Endothelial cell of umbilical vein (primary cell): ENCODE measurements at regions not wholly inside any gene's neighbourhood (a gene's known extent, or its start where the extent isn't known, plus 50 kb on each side); places are given as distances from the start of the nearest gene placed in this dataset.

Source experiments
- BruUV-seq: library from RNA; stranded (reverse); fragments of 400-500 nt; replicated peaks from 2 replicates; lab custom pipeline; 2021; lab: Mats Ljungman, UMichigan
- CTCF ChIA-PET: fragments of 300-600, 350-600 bp; sonication (Branson Sonifier 250); formaldehyde crosslinking; loops from one replicate; lab custom pipeline; 2021; ENCODE audit warnings: antibody characterized with exemption, inconsistent platforms; lab: Charles Lee
- POLR2A ChIA-PET: fragments of 300-600, 350-600 bp; sonication (Branson Sonifier 250); formaldehyde crosslinking; loops from one replicate; lab custom pipeline; 2021; ENCODE audit warnings: antibody characterized with exemption, inconsistent platforms; lab: Charles Lee
- DNase-seq: peaks from one replicate; pipeline ENCODE4 v3.0.0-alpha.2; 2011; ENCODE audit warnings: low read depth, low spot score
- FAIRE-seq: peaks from 2 replicates; lab custom pipeline; 2011; peaks lifted over from hg19 to GRCh38; lab: Jason Lieb, UNC
- H2AFZ ChIP-seq: 2 replicates; pipeline ENCODE4 v1.6.0; 2012; ENCODE audit warnings: low read depth, low read length, control low read depth, inconsistent platforms
- H3K27ac ChIP-seq: 2 replicates; pipeline ENCODE4 v1.5.1; 2011; ENCODE audit warnings: low read depth, mild to moderate bottlenecking, control low read depth, low read length, moderate library complexity; ENCODE audit not compliant: insufficient read depth
- H3K27me3 ChIP-seq, 2 experiments: 2 replicates each; pipeline versions ENCODE4 v1.6.0 to v1.6.1; 2011; ENCODE audit warnings: low read length in 2 of 2, mixed read lengths in 1 of 2; ENCODE audit not compliant: control insufficient read depth in 2 of 2, insufficient read depth in 2 of 2
- H3K36me3 ChIP-seq, 2 experiments: 2 replicates in 1 of 2; 3 replicates in 1 of 2; pipeline ENCODE4 v1.5.1; 2011; ENCODE audit warnings: low read length in 2 of 2, mild to moderate bottlenecking in 1 of 2, moderate library complexity in 1 of 2; ENCODE audit not compliant: control insufficient read depth in 2 of 2, insufficient read depth in 2 of 2; ENCODE audit errors: extremely low read depth in 1 of 2
- H3K4me1 ChIP-seq: 3 replicates; pipeline ENCODE4 v1.5.1; 2011; ENCODE audit warnings: mild to moderate bottlenecking, low read length; ENCODE audit not compliant: control insufficient read depth, insufficient read depth; ENCODE audit errors: extremely low read depth
- H3K4me2 ChIP-seq: 2 replicates; pipeline ENCODE4 v1.6.1; 2011; ENCODE audit warnings: low read length, control low read depth, mixed read lengths; ENCODE audit not compliant: insufficient read depth
- H3K4me3 ChIP-seq, 3 experiments: fragments of 200-600 bp in 1 of 3; sonication (generic), shearing (Covaris generic) in 1 of 3; replicated peaks in 1 of 3; 2 replicates each; pipeline ENCODE4 v1.5.1; 2011 to 2016; ENCODE audit warnings: control low read depth in 3 of 3, low read length in 3 of 3, mild to moderate bottlenecking in 2 of 3, inconsistent platforms in 1 of 3, low read depth in 1 of 3, moderate library complexity in 1 of 3; ENCODE audit not compliant: insufficient read depth in 1 of 3
- H3K79me2 ChIP-seq: 2 replicates; pipeline ENCODE4 v1.6.0; 2012; ENCODE audit warnings: low read length, inconsistent platforms; ENCODE audit not compliant: control insufficient read depth, insufficient read depth
- H3K9ac ChIP-seq: replicated peaks from 2 replicates; pipeline ENCODE3; 2011; ENCODE audit warnings: low read length, control low read depth; ENCODE audit not compliant: insufficient read depth; ENCODE audit errors: extremely low read depth
- H3K9me1 ChIP-seq: replicated peaks from 3 replicates; pipeline ENCODE4 v1.6.0; 2011; ENCODE audit warnings: mild to moderate bottlenecking, low read length; ENCODE audit not compliant: control insufficient read depth, insufficient read depth; ENCODE audit errors: extremely low read depth
- H3K9me3 ChIP-seq: replicated peaks from 2 replicates; pipeline ENCODE4 v1.5.1; 2012; ENCODE audit warnings: low read length, inconsistent platforms; ENCODE audit not compliant: control insufficient read depth, insufficient read depth
- H4K20me1 ChIP-seq: replicated peaks from 2 replicates; pipeline ENCODE3; 2011; ENCODE audit warnings: mild to moderate bottlenecking, low read length; ENCODE audit not compliant: control insufficient read depth, insufficient read depth; ENCODE audit errors: extremely low read depth
- CTCF ChIP-seq, 2 donors: IDR thresholded peaks; 1 replicate in 1 of 2; 2 replicates in 1 of 2; pipeline ENCODE4 v1.5.1; 2011; ENCODE audit warnings: low read length in 2 of 2, mild to moderate bottlenecking in 2 of 2, moderate library complexity in 2 of 2, control low read depth in 1 of 2, inconsistent platforms in 1 of 2, low read depth in 1 of 2; ENCODE audit not compliant: insufficient read depth in 1 of 2; ENCODE audit errors: extremely low read depth in 1 of 2
- EZH2 ChIP-seq: IDR thresholded peaks from 2 replicates; pipeline ENCODE4 v1.6.1; 2012; ENCODE audit warnings: borderline replicate concordance, low read depth, mild to moderate bottlenecking, moderate library complexity, low read length, inconsistent platforms; ENCODE audit not compliant: severe bottlenecking
- FOS ChIP-seq: IDR thresholded peaks from 2 replicates; pipeline ENCODE4 v1.6.1; 2011; ENCODE audit warnings: mild to moderate bottlenecking, low read length, moderate library complexity, borderline replicate concordance; ENCODE audit not compliant: insufficient read depth
- GATA2 ChIP-seq: IDR thresholded peaks from 2 replicates; pipeline ENCODE4 v1.7.0; 2011; ENCODE audit warnings: low read depth, mild to moderate bottlenecking, moderate library complexity, mixed read lengths, low read length; ENCODE audit not compliant: insufficient read length, insufficient read depth
- JUN ChIP-seq: IDR thresholded peaks from 2 replicates; pipeline ENCODE4 v1.6.1; 2011; ENCODE audit warnings: borderline replicate concordance, low read depth; ENCODE audit not compliant: insufficient read length, insufficient read depth
- MAX ChIP-seq: IDR thresholded peaks from 2 replicates; pipeline ENCODE4 v1.6.1; 2011; ENCODE audit not compliant: insufficient read depth, insufficient read length
- MYC ChIP-seq: IDR thresholded peaks from one replicate; pipeline ENCODE4 v1.6.1; 2011; ENCODE audit warnings: mild to moderate bottlenecking, low read depth, low read length
- POLR2A ChIP-seq: IDR thresholded peaks from 2 replicates; pipeline ENCODE4 v1.6.1; 2012; ENCODE audit warnings: low read depth, mild to moderate bottlenecking, control low read depth, low read length
- POLR2AphosphoS5 ChIP-seq: IDR thresholded peaks from 2 replicates; pipeline ENCODE4 v1.6.1; 2012; ENCODE audit warnings: low read depth, mild to moderate bottlenecking, control low read depth, low read length, moderate library complexity; ENCODE audit not compliant: insufficient read depth
- dilution Hi-C: fragments of 300-500 bp; cut with MboI; formaldehyde crosslinking; loops from one replicate; pipeline ENCODE4 v1.15.0; 2019; ENCODE audit warnings: low sequenced_read_pairs; ENCODE audit not compliant: extremely low pct_ligation_motif_present
- intact Hi-C: fragments of 100-400 bp; cut with micrococcal nuclease; formaldehyde crosslinking; loops from one replicate; pipeline ENCODE4 v1.10.0; 2022

- CTCF ChIA-PET = no interaction called here
- intact Hi-C loops (no loop called here), dilution Hi-C loops (no loop called here)
- Histone ChIP-seq H3K9me3 (no peaks in the 10 kb centered on the region), H3K27ac (no peak overlapping the region), H3K4me2 (no peak overlapping the region), H3K36me3 (no peaks in the 10 kb centered on the region), H3K9ac (no peak overlapping the region), H3K27me3 (no peaks in the 10 kb centered on the region), H2AFZ (no peak overlapping the region), H3K79me2 (no peaks in the 10 kb centered on the region), H3K4me3 (no peak overlapping the region), H4K20me1 (no peaks in the 10 kb centered on the region), H3K4me1 (no peaks in the 10 kb centered on the region), H3K9me1 (no peaks in the 10 kb centered on the region)
- no peak for DNase-seq
- no peak for FAIRE-seq
- POLR2A ChIA-PET = no interaction called here
- no TSS peak for BruUV-seq
- TF ChIP-seq POLR2A = no peak
- TF ChIP-seq MYC = no peak
- no peak for TF ChIP-seq CTCF (IDR thresholded peaks at IDR 0.05; ENCODE audit: extremely low read depth in 1 of 2, insufficient read depth in 1 of 2, low read depth in 1 of 2, low read length in 2 of 2)
- no peak for TF ChIP-seq JUN
- no peak for TF ChIP-seq EZH2
- TF ChIP-seq FOS = no peak
- TF ChIP-seq MAX = no peak
- TF ChIP-seq GATA2 = no peak
- TF ChIP-seq POLR2AphosphoS5 = no peak
Measured at GRCh38 chr11:131163613-131164012, 206.8 kb upstream of the NTM start.
